Type B pancreatic cell (in vitro differentiated cells): ENCODE measurements at regions not wholly inside any gene's neighbourhood (a gene's known extent, or its start where the extent isn't known, plus 50 kb on each side); places are given as distances from the start of the nearest gene placed in this dataset.

Source experiments
- DNase-seq: peaks from one replicate; pipeline ENCODE4 v3.0.0; 2021; ENCODE audit warnings: mixed read lengths; ENCODE audit not compliant: unreplicated experiment; ENCODE audit errors: extremely low spot score
- H3K27ac Mint-ChIP-seq: 2 replicates; pipeline ENCODE4 v1.8.0; 2021; ENCODE audit warnings: mild to moderate bottlenecking, mixed read lengths
- H3K27me3 Mint-ChIP-seq: 2 replicates; pipeline ENCODE4 v1.8.0; 2021; ENCODE audit warnings: mixed read lengths
- H3K36me3 Mint-ChIP-seq: 2 replicates; pipeline ENCODE4 v1.8.0; 2021; ENCODE audit warnings: mixed read lengths
- H3K4me1 Mint-ChIP-seq: one replicate; pipeline ENCODE4 v1.8.0; 2021; ENCODE audit warnings: mixed read lengths; ENCODE audit not compliant: unreplicated experiment
- H3K4me3 Mint-ChIP-seq: 2 replicates; pipeline ENCODE4 v1.8.0; 2021; ENCODE audit warnings: mild to moderate bottlenecking, mixed read lengths
- H3K9me3 Mint-ChIP-seq: 2 replicates; pipeline ENCODE4 v1.8.0; 2021; ENCODE audit warnings: mixed read lengths
- TF ChIP-seq, protein P1 (sequence below): fragments of 200-600 bp; sonication (generic); conservative IDR thresholded peaks from 2 replicates; pipeline ENCODE4 v1.5.0; 2021; ENCODE audit warnings: antibody characterized with exemption, mild to moderate bottlenecking

DNA sequence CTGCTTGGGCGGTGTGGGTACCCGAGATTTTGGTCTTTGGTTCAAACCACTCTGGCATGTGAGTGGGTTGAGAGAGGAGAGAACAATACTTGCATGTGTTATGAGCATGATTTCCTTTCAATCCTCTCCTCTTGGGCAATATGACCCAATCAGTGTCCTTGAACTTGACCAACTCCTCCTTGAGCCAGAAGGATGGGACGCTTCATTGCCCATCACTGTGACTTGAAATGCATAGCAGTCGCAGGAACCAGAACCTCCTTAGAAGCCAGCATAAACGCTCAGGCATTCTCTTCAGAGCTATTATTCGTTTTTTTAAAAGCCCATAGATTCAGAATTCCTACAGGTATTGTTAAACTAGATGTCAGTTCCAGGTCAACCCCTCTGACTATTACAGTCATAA is 367.4 kb downstream of the HAPSTR1 start:
- no peaks in the 10 kb centered on the region for H3K36me3 Mint-ChIP-seq
- TF ChIP-seq, protein P1, sequence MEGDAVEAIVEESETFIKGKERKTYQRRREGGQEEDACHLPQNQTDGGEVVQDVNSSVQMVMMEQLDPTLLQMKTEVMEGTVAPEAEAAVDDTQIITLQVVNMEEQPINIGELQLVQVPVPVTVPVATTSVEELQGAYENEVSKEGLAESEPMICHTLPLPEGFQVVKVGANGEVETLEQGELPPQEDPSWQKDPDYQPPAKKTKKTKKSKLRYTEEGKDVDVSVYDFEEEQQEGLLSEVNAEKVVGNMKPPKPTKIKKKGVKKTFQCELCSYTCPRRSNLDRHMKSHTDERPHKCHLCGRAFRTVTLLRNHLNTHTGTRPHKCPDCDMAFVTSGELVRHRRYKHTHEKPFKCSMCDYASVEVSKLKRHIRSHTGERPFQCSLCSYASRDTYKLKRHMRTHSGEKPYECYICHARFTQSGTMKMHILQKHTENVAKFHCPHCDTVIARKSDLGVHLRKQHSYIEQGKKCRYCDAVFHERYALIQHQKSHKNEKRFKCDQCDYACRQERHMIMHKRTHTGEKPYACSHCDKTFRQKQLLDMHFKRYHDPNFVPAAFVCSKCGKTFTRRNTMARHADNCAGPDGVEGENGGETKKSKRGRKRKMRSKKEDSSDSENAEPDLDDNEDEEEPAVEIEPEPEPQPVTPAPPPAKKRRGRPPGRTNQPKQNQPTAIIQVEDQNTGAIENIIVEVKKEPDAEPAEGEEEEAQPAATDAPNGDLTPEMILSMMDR: no peak
- no peak overlapping the region for H3K27ac Mint-ChIP-seq
- no peak overlapping the region for H3K4me3 Mint-ChIP-seq
- no peak for DNase-seq
- peaks cover 11% of the 10 kb centered on the region for H3K27me3 Mint-ChIP-seq
- peaks cover 8% of the 10 kb centered on the region for H3K9me3 Mint-ChIP-seq
- no peaks in the 10 kb centered on the region for H3K4me1 Mint-ChIP-seq

DNA sequence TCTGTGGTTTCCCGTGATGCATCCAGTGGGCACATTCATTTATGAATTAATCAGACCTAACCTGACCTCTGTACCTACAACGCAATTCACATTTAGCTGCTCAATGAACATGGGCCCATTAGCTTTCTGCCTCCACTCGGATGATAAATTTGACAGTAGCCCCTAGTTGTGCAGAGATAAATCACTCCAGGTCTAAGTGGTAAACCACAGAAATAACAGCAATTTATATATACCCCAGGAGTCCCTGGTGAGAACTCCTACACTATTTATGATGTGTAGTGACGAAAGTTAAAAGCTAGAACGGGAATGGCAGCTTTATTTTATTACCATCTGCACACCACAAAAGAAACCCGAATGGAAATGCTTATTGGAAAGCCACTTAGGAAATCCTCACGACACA is 371.5 kb downstream of the HAPSTR1 start:
- H3K27me3 Mint-ChIP-seq: peaks cover 19% of the 10 kb centered on the region
- DNase-seq: no peak
- no peak overlapping the region for H3K27ac Mint-ChIP-seq
- no peaks in the 10 kb centered on the region for H3K4me1 Mint-ChIP-seq
- H3K36me3 Mint-ChIP-seq: no peaks in the 10 kb centered on the region
- no peak overlapping the region for H3K4me3 Mint-ChIP-seq
- H3K9me3 Mint-ChIP-seq: no peaks in the 10 kb centered on the region
- TF ChIP-seq, protein P1: no peak

DNA sequence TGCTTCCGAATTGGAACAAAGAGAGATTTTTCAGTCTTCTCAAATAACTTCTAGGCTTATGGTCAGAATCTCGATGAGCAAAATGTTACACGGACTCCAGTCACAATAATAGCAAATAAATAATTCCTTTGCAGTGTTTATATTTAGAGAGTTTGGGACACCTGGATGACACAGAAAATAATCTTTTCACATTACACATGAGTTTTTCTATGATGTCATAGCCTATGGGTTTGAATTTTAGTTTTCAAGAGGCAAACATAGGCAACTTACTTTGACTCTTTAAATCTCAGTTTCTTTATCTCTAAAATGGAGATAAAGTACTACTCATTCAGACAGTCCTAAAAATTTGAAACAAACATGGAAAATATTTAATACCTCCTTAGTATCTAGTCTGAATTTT is 372.0 kb downstream of the HAPSTR1 start:
- Mint-ChIP-seq H3K4me3 (no peak overlapping the region), H3K27me3 (peaks cover 22% of the 10 kb centered on the region), H3K27ac (no peak overlapping the region), H3K36me3 (no peaks in the 10 kb centered on the region), H3K4me1 (no peaks in the 10 kb centered on the region), H3K9me3 (no peaks in the 10 kb centered on the region)
- TF ChIP-seq, protein P1: no peak
- DNase-seq: no peak

DNA sequence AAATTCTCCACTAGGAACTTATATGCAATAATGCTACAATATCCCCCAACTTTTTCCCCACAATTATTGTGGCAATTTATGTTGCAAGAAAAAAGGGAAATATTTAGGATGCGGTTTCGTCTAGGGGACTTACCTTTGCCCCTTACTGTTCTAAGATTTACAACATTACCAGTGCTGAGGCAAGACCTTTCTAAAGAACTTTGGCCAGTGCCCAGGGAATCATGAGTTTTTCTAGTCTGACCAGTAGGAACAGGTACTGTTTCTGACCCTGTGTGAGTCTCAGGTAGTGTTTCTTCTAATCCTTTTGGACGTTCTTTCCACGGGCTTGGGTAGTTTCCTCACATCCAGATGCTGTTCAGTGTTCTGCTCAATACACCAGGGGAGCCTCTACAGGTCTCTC is 373.7 kb downstream of the HAPSTR1 start:
- H3K36me3 Mint-ChIP-seq: no peaks in the 10 kb centered on the region

DNA sequence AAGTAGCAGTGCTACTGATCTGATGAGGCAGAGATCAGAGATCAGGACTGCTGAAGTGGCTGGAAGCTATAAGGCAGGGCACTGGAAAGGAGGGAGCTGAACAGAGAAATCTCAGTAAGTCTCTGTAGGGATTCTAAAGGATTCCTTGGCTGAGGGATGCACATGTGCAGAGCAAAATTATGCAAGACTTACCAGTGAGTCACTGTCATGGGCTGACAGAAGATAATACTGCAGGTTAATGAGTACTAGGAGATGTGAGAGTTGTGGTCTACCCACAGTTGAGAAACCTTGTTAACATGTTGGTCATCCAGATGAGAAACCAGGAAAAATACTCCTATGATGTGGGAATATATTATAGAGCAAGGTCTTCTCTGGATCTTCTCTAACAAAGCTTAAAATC is 378.1 kb downstream of the HAPSTR1 start:
- TF ChIP-seq, protein P1: no peak
- H3K27me3 Mint-ChIP-seq: peaks cover 9% of the 10 kb centered on the region
- peaks cover 7% of the 10 kb centered on the region for H3K9me3 Mint-ChIP-seq
- no peak overlapping the region for H3K27ac Mint-ChIP-seq
- H3K36me3 Mint-ChIP-seq: no peaks in the 10 kb centered on the region
- H3K4me3 Mint-ChIP-seq: no peak overlapping the region
- no peaks in the 10 kb centered on the region for H3K4me1 Mint-ChIP-seq
- DNase-seq: no peak

More for the DNA sequence above, 373.7 kb downstream of the HAPSTR1 start:
- H3K4me1 Mint-ChIP-seq: no peaks in the 10 kb centered on the region
- no peak overlapping the region for H3K4me3 Mint-ChIP-seq
- TF ChIP-seq, protein P1: no peak
- H3K27me3 Mint-ChIP-seq: peaks cover 15% of the 10 kb centered on the region
- H3K9me3 Mint-ChIP-seq: peaks cover 7% of the 10 kb centered on the region
- DNase-seq: no peak
- no peak overlapping the region for H3K27ac Mint-ChIP-seq

DNA sequence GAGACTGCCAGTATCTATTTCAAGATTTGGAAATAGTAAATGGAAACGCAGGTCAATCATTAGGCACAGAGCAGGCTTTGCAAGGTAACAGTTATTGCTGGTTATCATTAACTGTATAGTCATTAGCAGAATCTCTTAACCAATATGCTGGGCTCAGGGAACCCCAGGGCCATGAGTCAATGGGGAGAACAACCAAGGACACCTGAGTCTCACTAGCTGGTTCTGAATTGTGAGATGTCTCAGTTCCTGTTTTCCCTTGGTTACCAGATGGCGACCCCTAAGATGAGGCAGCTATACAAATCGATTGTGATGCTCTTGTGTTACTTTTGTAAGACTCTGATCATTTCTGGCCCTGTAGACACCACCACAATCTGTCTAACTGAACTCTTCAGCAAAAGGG is 385.3 kb downstream of the HAPSTR1 start:
- Mint-ChIP-seq H3K36me3 (no peaks in the 10 kb centered on the region), H3K9me3 (no peaks in the 10 kb centered on the region)

More for the DNA sequence above, 385.3 kb downstream of the HAPSTR1 start:
- Mint-ChIP-seq H3K4me1 (no peaks in the 10 kb centered on the region), H3K4me3 (no peak overlapping the region), H3K27ac (no peak overlapping the region), H3K27me3 (no peaks in the 10 kb centered on the region)
- TF ChIP-seq, protein P1: no peak
- DNase-seq: no peak
